ENCODE measurements at regions not wholly inside any gene's neighbourhood (a gene's known extent, or its start where the extent isn't known, plus 50 kb on each side); places are given as distances from the start of the nearest gene placed in this dataset.

DNA sequence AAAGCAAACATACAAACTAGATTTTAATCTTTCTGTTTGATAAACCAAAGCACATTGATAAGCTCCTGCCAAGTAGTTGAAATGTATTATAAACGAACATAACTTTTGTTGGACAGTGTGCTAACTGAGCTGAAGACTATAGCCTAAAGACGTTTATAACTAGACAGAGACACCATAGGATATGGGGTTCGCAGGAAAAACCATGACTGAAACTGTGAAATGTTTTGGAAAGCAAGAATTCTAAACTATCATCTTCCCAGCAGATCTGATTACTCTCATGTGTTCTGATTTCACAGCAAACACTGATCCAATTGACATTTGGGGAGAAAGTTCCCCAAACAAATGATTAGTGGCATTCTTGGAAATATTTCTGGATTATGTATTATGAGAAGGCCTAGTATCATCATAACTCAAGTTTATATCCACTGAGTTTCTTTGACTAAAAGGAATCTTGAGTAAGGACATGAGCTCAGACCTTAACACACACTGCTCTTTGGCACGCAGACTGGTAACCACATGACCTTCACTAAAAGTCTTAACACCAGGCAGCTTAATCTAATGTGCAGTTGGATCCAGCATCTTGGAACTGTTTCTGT lies 375.2 kb downstream of the ZNF608 start:
- no peak for DNase-seq (ENCODE audit: low read depth)

DNA sequence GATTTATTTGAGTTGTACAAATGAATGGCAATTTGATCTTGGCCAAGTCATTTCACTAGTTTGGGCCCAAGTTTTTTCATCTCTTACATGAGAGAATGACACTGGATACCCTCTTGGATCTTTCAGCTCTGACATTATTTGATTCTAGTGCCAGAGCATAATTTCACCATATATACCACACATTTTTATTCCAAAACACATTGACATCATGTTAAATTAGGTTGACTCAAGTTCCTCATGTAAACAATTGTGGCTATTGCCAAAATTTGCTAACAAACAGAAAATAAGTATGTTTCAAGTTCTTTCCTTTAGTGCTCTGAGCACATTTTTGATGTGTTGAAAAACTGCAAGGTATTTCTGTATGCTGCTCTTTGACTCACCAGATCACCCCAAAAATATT lies 375.8 kb downstream of the ZNF608 start:
- no peak for DNase-seq (ENCODE audit: low read depth)

DNA sequence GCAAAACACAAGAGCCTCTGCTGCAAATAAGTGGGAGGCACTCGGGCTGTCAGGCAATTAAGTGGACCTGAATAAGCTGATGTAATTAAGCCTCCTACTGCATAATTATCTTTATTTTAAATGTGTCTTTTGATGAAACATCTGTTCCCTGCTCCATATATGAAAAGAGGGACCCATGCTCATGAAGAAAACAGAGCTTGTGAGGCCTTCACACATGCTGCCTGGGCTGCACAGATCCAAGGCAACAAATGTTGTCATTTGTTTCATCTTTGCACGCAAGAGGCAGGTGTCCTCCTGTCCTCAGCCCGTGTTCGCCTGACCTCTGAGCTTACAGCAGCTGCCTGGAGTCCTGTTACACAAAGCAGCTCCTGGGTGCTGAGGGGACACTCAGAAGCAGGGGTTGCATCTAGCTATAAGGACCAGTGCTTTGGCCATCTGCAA lies 381.1 kb downstream of the ZNF608 start:
- DNase-seq (ENCODE audit: low read depth) = no peak

DNA sequence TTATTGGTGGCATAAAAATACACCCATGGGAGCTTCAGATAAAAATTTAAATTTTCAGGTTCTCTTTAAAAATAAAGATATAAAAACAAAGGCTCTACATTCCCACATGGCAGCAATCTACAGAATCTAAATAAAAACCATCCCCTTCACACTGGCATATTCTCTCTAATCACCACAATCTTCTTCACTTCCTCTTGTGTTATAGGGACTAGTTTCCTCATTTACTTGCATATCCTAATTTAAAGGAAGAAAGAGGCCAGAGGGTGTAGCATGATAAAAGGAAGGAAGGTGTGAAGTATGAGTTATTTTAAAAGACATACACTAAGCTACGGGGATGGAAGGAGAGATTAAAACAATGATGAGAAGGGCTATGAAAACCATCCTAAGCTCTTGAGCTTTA lies 390.5 kb downstream of the ZNF608 start:
- no peak for DNase-seq (ENCODE audit: low read depth)

DNA sequence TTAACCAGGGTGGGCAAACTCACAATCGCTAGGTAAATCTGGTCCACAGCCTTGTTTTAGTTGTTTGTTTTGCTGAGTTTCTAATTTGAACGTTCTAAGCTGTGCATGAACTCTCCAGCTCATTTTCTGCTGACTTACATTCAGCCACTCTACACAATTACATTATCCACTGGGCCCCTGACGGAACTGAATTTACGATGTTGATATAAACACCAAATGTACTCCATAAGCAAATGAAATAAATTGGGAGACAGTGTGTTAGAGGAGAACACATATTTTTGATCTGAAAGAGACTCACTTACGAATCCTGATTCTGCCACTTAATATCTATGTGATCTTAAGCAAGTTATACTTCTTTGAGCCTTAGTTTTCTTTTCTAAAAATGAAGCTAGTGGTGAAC lies 393.4 kb downstream of the ZNF608 start:
- DNase-seq (ENCODE audit: low read depth) = no peak

DNA sequence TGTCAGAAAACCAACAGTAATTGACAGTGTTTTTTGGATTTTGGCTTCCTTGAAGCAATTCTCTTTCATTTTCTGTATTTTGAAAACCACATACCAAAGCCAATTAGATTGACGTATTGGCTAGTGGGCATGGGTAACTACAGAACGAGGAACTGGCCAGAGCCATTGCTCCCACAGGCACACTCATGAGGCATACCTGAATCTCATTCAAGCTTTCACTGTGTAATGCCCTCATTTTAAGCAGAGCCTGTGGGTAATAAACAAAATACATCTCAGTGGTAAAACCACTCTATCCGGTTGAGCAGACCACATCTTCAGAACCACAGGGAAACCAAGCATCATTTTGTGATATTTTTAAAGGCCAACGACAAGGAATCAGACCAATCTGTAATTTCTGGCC lies 394.1 kb downstream of the ZNF608 start:
- no peak for DNase-seq (ENCODE audit: low read depth)

DNA sequence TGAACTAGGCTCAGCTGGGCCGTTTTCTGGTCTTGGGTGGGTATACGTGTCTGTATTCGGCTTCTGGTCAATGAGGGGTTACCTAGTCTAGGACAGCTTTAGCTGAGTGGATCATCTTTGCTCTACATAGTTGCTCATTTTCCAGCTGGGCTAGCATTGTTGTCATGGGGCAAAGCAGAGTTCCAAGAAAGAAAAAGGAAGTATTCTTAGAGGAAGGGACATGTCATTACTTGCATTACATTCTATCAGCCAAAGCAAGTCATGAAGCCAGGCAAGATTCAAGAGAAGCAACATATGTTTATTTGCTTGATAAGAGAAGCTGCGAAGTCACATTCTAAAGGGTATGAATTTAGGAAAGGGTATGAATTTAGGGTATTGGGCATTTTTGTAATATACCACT lies 396.5 kb downstream of the ZNF608 start:
- DNase-seq (ENCODE audit: low read depth) = no peak

DNA sequence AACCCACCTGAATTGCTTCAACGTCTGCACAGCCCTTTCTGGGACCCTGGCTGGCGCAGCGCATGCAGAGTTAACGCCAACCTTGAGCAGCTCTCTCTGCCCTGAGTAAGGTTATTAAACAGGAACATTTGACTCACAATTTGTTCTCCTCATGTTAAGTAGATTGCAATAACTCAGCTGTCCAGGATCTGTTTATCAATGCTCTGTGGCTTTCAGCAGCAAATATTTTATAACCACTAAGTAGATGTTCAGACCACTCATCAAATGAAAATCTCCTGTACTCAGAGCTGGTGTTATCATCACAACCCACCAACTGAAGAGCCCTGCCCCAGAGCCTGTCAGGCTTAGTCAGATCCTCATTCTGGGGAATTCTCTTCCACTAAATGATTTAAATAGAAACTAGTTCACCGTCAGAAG lies 403.0 kb downstream of the ZNF608 start:
- no peak for DNase-seq (ENCODE audit: low read depth)

DNA sequence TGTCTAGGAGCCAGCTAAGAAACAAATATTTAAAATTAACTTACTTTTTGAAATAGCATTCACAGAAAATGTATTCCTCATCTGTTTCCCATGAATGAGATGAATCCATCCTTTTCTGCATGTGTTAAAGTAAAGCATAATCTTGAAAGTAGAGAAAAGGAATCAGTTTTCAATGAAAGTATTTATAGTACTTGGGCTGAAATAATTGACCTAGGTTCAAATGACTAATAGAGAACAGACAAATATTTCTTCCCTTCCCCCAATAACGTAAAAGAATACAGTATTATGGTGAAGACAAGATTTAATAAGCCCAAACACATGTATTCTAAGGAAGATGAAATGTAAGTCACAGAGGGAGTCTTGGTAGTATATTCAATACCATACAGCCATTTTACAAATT lies 403.5 kb downstream of the ZNF608 start:
- no peak for DNase-seq (ENCODE audit: low read depth)

DNA sequence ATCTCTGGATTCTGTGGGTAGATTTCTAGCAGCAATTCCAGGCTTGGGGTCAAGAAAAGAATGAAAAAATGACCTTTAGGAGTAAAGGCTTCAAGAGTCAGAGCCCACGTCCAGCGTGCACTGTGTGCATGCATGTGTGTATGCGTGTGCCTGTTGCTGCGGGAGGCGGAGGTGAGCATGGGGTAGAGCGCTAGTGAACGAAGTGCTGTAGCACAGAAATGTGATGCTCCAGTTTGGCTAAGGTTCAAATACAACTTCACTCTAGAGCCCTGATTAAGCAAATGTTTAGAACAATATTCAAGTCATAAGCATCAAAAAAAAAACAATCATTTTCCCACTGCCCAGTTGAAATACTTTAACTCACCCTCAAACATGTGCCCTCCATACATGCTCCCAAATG lies 403.9 kb downstream of the ZNF608 start:
- no peak for DNase-seq (ENCODE audit: low read depth)

DNA sequence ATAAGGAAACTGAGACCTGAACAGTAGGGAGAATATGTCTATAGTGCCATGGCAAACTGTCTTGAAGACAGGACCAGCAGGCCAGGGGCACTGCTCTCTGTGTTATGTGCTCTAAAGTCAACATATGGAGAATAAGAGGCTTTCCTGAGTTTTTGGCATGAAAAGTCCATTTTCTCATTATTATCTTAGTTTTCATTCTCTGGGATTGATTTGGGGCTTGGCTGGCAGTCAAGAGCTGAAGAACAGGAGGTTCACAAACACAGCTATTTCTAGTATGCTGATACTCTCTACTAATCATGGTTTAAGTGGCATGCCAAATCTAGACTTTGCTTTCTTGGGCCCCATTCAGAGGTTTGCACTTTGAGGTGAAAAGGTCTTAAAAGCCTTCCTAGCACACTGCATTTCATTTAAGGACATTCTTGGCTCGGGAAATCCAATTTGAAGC lies 404.4 kb downstream of the ZNF608 start:
- no peak for DNase-seq (ENCODE audit: low read depth)

DNA sequence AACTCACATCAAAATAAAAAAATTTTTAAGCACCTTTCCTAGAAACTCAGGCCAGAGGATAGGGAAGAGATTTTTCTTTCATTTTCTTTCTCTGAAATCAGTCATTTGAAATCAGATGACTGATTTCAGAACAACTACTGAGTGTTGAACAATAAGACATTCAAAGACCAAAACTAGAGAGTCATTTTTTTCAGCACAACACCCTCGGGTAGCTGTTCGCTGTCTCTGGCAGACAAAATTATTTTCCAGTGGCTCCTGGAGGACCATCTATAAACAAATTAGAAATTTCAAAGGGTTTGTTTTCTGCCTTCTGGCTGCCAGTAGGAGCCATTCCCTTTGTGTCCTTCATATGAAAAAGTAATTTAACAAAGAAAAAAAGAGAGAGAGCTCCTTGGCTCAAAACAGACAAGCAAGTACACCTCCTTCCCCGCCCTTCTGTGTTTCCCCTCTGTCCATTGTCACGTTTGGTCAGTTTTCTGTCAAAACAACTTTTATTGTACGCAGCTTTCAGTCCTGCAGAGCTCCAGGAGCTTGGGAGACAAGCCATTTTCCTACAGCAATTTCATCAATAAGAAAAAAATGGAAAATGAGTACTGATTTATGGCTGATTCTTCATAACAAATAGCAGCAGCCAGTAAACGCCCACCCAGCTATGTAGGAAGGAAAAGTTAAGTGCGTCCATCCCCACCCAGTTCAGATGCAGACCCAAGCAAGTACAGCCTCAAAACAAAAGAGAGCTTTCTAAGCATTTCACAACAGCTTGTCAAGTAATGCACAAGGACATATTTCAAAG lies 405.2 kb downstream of the ZNF608 start:
- no peak for DNase-seq (ENCODE audit: low read depth)

DNA sequence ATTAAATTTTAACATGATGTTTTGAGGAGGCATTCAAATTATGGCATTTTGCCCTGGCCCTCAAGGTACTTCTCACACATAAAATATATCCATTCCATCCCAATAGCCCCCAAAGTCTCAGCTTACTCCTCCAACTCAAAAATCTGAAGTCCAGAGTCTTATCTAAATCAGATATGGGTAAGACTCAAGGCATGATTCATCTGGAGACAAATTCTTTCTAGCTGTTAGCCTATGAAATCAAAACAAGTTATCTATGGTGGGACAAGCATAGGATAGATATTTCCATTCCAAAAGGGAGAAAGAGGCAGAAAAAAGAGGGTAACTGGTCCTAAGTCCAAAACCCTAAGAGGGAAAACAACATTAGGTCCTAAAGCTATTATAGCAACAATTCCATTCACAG lies 408.4 kb downstream of the ZNF608 start:
- DNase-seq (ENCODE audit: low read depth) = no peak

DNA sequence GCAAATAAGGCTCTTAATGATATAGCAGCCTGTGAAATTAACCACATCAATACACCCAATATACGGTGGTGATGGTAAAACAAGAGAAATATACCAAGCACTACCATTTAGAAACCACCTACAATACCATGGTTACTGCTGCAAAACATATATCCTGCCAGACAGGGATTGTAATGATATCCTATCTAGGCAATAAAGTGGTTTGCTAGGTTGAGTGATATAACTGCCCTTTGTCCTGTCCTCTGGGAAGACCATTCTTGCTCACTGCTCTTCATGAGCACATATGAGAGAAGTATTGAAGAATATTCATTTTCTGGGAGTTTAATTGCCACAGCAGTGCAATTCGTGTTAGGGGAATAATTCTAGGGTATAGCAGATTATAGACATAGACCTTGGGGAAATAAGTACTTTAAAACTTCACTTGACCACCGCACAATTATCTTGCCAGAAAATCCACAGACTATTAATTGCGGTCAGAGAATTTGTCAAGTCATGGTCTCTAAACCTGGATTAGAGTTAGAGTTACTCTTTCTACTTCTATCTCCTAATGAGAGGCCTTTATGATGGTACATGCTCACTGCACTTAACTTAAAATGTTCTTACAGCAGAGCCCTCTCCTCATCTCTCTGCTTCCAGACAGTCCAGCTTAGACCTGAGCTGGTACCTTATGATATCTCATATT lies 413.0 kb downstream of the ZNF608 start:
- DNase-seq (ENCODE audit: low read depth) = no peak

DNA sequence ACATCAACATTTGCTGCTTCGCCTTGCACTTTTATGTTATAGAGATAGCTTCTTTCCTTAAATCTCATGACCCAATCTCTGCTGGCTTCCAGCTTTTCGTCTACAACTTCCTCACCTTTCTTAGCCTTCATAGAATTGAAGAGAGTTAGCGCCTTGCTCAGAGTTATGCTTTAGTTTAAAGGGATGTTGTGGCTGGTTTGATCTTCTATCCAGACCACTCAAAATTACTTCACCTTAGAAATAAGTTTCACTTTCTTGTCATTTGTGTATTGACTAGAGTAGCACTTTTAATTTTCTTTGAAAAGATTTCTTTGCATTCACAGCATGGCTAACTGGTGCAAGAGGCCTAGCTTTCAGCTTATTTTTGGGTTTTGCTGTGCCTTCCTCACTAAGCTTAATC lies 414.2 kb downstream of the ZNF608 start:
- no peak for DNase-seq (ENCODE audit: low read depth)

DNA sequence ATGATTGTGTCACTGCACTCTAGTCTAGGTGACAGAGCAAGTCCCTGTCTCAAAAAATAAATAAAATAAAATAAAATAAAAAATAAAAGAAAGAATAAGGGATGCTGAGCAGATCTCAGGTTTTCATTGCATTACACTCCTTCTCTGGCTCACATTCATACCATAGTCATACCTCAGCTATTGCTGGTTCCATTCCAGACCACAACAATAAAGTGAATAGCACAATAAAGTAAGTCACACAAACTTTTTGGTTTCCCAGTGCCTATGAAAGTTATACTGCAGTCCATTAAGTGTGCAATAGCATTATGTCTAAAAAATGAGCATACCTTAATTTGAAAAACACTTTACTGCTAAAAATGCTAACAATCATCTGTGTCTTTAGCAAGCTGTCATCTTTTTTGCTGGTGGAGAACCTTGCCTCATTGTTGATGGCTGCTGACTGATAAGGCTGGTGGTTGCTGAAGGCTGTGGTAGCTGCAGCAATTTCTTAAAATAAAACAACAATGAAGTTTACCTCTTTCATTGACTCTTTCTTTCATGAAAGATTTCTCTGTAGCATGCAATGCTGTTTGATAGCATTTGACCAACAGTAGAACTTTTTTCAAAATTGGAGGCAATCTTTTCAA lies 415.7 kb downstream of the ZNF608 start:
- no peak for DNase-seq (ENCODE audit: low read depth)

DNA sequence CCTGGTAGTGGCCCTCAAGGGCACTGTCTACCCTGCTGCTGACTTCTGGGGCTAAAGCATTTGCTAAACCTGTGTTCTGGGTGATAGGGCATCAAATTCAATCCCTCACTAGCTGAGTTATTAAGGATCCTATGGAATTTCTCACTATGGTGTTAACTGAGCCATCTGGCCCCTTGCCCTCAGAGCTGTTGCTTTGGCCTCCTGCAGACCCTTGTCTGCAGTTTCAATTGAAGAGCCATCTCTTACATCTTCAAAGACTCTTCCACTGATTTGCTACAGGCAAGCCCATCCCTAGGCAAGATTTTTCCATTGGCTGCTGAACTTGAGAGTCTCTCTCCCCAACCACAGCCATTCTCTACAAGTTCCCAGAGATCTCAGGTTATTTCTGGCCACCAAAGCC lies 418.2 kb downstream of the ZNF608 start:
- DNase-seq (ENCODE audit: low read depth) = no peak

DNA sequence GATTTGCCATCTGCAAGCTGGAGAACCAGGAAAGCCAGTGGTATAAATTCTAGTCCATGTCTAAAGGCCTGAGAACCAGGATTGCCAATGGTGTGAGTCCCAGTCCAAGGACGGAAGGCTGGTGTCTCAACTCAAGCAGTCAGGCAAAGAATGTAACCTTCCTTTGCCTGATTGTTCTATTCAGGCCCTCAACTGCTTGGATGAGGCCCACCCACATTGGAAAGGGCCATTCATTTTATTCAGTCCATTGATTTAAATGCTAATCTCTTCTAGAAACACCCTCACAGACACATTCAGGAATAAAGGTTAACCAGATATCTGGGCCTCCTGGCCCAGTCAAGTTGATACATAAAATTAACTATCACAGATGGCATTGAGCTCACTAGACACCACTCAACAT lies 427.8 kb downstream of the ZNF608 start:
- no peak for DNase-seq (ENCODE audit: low read depth)

DNA sequence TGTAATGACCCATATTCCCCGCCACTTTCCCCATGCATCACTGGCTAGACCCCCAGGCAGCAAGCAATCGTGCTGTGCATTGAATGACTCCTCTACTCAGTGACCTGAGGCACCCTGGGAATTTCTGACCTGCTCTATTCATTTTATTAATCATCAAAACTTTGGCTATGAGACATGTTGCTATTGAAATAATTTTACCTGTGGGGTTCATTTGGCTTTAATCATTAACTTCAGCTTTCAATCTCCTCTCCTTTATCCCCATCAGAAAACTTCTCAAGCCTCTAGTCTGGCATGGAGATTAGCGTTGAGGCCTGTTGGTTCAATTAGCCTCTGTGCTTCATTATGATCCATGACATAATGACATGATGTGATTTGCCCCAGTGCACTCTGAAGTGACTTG lies 429.0 kb downstream of the ZNF608 start:
- DNase-seq (ENCODE audit: low read depth) = no peak

DNA sequence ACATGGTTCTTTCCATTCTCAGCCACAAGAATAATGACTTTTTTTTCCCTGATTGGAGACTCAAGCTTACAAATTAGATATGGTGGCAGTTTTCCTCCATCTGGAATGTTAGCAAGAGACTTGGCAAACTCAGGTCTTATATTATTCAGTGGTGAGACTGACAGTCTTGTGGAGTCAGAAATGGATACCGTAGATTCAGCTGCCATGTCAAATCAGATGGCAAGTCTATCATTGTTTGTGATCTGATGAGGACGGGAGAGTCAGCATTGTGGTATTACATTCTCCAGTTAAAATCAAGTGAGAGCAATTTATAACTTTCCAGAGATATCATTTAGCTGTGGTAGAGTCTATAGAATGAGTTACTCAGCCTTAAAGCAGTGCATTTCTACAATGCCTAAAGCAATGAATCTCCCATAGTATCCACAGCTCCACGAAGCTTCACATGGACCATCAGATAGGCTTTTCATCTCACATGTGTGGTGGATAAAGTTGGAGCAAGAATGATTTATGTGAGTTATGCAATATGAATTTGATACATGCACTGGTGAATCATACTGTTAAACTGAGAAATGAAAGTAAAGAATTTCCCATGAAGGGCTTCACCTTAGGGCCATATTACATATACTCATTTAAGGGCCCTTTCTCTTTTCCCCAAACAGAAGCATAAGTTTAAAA lies 430.6 kb downstream of the ZNF608 start:
- DNase-seq (ENCODE audit: low read depth) = no peak

DNA sequence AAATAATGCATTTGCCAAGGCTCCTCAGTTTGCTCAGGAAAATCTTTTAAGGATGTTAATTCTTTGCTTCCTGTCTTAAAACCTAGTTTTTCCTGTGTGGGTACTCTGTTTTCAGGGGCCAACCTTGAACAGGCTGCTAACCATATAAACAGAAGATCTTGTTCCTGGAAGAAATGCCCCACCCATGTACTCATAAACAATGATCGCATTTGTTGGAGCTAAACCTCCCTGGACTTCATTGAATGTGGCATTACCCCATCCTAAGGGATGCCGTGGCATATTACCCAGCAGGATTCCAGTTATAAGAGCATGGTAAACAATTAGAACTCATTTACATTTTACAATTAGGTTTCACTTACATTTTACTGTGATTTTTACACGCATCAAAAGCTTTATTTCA lies 436.0 kb downstream of the ZNF608 start:
- no peak for DNase-seq (ENCODE audit: low read depth)

DNA sequence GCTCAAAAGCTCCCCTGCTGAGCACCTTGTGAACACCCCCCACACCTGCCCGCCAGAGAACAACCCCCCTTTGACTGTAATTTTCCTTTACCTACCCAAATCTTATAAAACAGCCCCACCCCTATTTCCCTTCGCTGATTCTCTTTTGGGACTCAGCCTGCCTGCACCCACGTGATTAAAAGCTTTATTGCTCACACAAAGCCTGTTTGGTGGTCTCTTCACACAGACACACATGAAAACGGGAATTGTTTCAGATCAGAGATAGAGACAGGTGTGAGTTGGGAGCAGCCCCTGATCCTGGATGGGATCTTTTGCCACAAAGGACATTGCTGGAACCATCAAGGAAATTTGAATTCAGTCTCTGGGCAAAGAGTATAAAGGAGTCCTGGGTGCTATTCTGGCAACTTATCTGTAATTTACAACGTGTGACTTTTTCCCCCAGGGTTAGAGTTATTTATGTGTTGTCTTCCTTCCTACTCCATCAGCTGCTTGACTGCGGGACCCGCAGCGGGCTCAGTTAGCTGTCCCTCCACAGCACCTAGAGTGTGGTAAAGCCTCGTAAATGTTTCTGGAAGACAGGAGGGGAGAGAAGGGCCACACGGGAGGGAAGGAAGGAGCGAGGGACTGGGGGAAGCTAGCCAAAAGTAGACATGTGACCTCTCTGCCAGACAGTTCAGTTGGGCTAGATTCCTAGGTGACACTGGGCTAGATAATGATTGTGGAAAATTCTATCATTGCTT lies 437.0 kb downstream of the ZNF608 start:
- no peak for DNase-seq (ENCODE audit: low read depth)

Data from activated T-cell treated with anti-CD3 and anti-CD28 coated beads for 1 hour (primary cell).